Stimulated activated CD4-positive, alpha-beta T cell treated with anti-CD3 and anti-CD28 coated beads, TNF-alpha, amount 100 ng/mL, for 48 hours (primary cell): ENCODE measurements at regions not wholly inside any gene's neighbourhood (a gene's known extent, or its start where the extent isn't known, plus 50 kb on each side); places are given as distances from the start of the nearest gene placed in this dataset.

Experiments
- DNase-seq, 3 donors: peaks; one replicate each; pipeline ENCODE4 v3.0.0-alpha.2; 2020; ENCODE audit warnings: low read depth in 3 of 3

- no peak for DNase-seq
Observed at GRCh38 chr12:126668961-126669360, 1598.0 kb upstream of the TMEM132C start.

- no peak for DNase-seq
Observed at GRCh38 chr12:126676434-126676833, 1590.5 kb upstream of the TMEM132C start.

- no peak for DNase-seq
Observed at GRCh38 chr12:126681676-126682075, 1585.3 kb upstream of the TMEM132C start.

GRCh38 chr12:126684703-126685102 lies 1582.3 kb upstream of the TMEM132C start:
- no peak for DNase-seq

GRCh38 chr12:126685636-126686035 lies 1581.3 kb upstream of the TMEM132C start:
- no peak for DNase-seq

GRCh38 chr12:126688556-126688955 lies 1578.4 kb upstream of the TMEM132C start:
- no peak for DNase-seq

DNA sequence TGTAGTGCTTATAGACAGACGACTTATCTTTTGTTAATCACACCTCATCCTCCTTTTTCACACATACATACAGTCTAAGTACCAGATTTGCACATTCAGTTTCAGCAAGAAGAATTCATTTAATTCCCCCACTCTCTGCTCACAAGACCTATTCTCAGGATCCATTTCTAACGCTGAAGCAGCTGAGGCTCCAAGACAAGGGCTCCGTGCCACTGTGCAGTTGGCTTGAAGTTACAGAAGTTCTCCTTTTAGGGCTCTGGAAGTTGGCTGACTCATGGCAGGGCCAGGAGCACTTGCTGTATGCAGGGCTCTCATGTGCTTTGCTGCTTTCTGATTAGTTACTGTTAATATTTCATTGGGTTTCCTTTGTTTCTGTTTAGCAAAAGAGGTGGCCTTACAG lies 1566.9 kb upstream of the TMEM132C start:
- no peak for DNase-seq

DNA sequence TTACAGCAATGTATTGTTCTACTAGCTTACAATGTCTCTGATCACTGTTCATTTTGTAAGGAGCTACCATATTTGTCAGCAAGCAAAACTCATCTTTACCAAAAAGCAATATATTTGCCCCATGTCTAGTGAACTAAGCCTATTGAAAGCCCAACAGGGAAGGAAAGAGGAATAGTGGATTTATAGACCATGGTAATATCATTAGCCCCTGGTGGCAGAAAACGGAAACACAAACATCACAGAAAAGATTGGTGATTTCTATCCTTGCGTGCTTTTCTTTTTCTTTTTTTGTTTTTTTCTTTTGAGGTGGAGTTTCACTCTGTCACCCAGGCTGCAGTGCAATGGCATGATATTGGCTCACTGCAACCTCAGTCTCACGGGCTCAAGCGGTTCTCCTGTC lies 1562.4 kb upstream of the TMEM132C start:
- DNase-seq, result no peak

DNA sequence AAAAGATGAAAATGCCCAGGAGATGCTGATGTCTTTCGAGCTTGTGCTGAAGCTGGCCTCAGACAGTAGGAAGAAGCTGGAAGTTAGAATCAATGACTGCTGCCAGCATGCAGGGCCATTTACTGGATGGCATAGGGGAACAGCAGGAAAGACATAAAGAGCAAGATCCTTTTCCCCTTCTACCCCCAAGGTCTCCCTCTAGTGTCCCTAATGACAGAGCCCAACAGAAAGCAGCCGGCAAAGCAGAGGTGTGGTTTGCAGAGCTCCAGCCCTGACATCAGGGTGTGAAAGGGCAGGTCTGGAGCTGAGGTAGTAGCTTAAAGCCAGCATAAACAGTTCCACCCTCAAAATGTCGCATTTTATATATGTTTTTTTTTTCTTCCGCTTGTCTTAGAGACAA lies 1560.7 kb upstream of the TMEM132C start:
- no peak for DNase-seq

DNA sequence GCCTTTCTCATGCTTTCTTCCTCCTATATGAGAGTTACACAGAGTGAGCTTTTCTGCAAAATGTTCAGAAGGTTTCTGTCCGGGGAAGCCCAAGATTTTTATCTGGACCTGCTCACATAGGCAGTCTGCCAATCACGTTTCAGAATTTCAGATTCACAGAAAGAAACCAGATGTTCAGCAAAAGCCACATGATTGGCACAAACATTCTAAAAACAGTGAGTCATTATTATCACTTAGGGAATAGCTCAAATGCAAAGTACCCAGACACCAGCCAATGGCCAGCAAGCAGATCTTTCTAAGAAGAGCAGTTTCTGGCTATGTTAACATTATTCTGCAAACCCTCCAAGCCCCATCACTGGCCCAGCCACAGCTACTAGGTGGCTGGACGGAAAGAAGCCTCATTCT lies 1558.5 kb upstream of the TMEM132C start:
- DNase-seq, result no peak

GRCh38 chr12:126718365-126718764 lies 1548.6 kb upstream of the TMEM132C start:
- DNase-seq, result no peak

DNA sequence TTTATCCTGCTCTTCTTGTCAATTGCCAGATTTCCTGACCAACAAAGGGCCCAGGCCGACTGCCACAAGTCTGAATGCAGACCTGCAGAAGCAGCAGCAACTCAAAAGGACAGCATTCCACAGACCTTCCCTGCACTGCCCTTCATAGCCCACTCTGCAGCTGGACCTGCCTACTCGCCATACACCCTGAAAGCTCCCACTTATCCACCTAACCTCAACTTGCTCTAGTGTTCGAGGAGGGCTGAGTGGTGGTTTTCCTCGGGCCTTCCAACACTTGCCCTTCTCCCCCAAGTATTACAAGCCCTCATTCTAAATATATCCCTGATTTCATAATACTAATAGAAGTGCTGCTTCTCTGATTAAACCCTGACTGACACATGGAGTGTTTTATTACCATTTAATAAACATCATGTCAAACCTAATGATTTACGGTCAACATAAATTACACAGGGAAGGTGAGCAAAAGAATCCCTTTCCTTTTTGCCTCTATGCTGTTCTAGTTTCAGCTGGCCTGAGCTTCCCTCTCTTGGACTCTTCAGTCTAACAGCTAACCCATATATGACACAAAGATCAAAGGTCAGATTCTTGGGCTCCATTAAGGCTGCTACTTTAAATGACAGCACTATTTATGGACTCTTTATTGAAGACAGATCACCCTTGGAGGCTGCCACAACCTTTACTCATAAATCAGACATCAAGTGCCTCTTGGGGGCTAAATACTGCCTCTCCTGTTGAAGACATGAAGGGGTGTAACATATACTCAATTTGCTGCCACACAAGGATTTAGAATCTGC lies 1546.9 kb upstream of the TMEM132C start:
- no peak for DNase-seq

DNA sequence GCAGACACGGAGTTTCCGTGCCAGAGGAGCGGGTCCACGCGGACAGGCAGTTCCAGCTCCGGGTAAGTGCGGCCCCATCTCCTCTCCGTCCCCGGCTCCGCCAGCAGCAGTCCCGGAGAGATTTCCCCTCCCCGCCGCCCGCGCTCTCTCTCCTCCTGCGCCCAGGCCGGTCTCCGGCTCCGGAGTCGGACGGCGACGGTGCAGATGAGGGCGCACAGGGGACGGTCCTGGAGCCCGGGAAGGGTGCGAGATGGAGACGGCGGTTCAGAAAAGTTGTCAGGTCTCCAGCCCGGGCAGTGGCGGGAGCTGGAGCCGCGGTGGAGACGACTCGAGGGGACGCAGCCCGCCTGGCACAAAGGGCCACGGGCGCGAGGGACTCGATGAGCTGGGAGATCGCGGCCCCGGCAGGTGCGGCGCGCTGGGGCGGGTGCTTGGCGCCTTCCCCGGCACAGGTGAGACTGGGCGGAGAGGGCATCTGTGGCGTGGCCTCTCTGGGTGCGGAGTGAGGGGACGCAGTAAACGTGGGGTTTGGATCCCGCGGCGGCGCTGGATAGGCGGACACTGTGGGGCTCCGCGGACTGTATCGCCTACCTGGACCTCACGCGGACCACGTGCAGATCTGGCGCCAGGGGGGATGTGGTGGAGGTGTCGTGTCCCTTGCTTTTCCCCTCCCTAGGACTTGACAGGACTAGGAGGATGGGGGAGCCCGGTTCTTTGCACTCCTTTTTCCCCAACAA lies 1540.3 kb upstream of the TMEM132C start:
- DNase-seq, result no peak

DNA sequence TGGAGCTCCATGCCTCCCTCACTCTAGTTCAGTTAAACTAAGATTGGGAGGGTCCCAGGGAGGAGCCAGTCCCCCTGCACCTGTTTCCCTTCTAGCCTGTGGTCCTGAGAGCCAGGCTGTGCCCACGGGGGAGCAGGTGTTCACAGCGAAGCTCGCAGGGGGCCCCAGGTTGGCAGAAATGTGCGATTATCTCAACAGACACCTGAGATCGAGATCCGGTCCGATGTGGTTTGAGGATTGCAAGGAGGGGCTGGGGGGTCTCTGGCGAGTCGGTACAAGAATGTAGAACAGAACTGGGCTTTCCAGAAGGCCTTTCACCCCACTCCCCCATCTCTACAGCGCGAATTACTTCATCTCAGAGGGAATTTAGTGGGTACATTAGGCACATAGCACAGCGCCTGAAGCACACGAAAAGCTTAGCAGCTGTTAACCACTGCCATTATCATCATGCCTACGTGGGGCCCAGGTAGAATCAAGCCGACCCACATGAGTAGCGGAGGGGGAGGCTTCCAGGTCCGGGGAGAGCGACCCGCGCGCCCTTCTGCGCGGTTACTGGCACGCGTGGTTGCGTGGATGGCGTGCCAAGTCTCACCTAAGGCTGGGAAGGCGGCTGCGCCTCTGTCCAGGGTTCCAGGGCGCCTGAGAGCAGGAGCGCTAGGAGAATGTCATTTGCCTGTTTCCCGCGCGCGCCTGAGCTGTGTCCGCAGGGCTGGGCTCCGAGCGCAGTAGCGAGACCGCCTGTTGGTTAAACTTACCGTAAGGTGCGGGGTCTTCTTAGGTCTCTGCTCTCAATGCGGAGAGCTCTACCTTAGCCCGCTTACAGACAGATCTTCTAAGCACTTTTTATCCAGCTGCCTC lies 1539.5 kb upstream of the TMEM132C start:
- no peak for DNase-seq

DNA sequence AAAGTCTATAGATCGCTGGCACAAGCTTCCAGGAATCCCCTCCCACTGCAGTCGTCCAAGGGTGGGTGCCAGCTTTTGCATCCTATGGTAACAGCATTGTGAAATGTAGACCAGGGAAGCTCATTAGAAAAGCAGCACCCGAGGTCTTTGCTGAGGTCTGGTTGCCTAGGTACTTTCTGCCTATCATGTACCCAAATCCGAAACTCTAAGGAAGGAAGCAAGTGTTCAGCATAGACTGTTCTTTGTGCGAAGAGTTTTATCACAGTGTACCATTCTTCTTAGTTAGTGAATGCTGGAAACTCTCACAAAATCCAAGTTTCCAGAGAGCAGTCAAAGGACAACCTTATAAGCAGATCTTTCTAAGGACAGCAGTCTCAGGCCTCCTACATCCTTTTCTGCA lies 1532.7 kb upstream of the TMEM132C start:
- no peak for DNase-seq

- no peak for DNase-seq
Observed at GRCh38 chr12:126734710-126735109, 1532.3 kb upstream of the TMEM132C start.

DNA sequence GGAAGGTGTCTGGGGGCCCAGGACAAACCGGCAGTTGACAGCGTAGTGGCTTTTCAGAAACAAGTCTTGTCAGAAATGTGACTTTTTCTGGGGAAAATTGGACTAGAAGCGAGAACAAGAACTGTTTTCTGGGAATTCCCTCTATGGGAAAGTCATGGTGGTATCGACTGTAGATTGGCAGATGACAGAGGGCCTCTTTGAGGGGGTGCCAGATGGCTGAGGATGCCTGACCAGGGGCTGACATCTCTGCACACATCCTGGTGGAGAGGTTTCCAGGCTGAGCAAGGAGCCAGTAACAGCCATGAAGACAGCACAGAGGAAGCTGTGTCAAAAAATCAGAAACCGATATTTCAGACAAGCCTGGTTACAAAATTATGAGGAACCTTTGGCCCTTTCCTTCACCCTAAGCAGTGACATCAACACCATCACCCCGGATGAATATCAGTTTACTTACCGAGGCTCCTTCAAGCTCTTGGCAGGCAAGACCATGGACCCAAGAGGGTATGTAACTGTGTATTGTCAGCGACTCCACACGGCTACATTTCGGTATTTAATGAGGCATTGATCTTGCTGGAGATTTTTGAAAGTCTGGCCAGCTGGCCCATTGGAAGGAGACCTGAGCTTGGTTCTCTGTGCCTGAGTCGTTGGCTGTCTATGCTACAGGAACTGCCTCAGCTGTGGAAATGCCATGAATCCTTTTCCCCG lies 1525.3 kb upstream of the TMEM132C start:
- no peak for DNase-seq

GRCh38 chr12:126742241-126742641 lies 1524.7 kb upstream of the TMEM132C start:
- DNase-seq, result no peak

DNA sequence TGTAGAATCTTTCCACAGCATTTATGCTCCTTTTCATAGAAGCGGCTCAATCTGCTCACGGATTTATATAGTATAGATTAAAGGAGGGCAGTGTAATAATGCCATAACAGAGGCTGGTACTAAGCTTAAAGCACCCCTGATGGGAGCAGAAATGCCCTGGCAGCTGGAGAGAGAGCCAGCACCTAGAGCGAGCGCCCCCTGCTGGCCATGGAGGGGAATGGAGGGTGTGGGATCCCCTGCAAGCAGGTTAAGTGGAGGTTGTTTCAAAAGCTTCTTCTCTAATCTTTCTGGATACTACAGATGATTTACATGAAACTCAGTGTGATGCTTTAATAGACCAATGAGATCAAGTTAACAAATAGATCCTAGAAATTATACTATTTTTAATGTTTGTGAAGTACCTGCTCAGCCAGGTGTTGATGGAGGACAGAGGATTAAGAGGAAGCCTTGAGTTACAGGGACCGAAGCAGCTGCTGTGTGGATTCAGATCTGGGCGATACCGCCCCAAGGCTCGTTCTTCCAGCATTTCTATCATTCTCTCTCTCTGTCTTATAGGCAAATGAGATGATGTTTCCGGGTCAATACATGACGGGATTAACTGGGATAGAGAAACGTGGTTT lies 1519.3 kb upstream of the TMEM132C start:
- DNase-seq, result peak in 2 of 3 donors; percentile 24 to 46

- DNase-seq, result no peak
Observed at GRCh38 chr12:126752021-126752420, 1514.9 kb upstream of the TMEM132C start.

DNA sequence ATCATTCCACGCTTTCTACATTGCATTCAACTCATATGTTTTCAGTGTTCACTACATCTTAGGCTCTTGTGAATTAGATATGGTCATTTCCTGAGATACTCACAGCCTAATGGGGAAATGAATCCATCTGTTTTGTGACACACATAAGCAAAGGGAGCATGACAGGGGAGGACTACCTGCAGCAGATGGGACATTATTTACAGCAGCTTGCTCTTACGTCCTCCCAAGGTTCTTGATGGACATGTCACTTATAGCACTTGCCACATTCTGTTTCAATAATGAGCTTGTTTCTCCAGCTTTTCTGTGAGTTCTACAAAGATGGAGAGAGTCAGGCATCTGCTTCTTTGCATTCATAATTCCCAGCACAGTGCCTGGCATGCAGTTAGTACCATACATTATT lies 1509.6 kb upstream of the TMEM132C start:
- DNase-seq, result no peak
